ENCODE measurements at regions not wholly inside any gene's neighbourhood (a gene's known extent, or its start where the extent isn't known, plus 50 kb on each side); places are given as distances from the start of the nearest gene placed in this dataset. TPM values are rescaled to one million over a fixed set of nuclear protein-coding genes. Genes with fewer than 3 reads are reported as not detected.
"Not testable (repeated sequence)": the region's sequence is repeated elsewhere in the genome, so short reads cannot be mapped to it uniquely, and the experiment has no call there.

GRCh38 chr10:42187501-42188195, 450.7 kb downstream of the ZNF33B start:
- DNase-seq (ENCODE audit: low read depth), result not testable (repeated sequence)

DNA sequence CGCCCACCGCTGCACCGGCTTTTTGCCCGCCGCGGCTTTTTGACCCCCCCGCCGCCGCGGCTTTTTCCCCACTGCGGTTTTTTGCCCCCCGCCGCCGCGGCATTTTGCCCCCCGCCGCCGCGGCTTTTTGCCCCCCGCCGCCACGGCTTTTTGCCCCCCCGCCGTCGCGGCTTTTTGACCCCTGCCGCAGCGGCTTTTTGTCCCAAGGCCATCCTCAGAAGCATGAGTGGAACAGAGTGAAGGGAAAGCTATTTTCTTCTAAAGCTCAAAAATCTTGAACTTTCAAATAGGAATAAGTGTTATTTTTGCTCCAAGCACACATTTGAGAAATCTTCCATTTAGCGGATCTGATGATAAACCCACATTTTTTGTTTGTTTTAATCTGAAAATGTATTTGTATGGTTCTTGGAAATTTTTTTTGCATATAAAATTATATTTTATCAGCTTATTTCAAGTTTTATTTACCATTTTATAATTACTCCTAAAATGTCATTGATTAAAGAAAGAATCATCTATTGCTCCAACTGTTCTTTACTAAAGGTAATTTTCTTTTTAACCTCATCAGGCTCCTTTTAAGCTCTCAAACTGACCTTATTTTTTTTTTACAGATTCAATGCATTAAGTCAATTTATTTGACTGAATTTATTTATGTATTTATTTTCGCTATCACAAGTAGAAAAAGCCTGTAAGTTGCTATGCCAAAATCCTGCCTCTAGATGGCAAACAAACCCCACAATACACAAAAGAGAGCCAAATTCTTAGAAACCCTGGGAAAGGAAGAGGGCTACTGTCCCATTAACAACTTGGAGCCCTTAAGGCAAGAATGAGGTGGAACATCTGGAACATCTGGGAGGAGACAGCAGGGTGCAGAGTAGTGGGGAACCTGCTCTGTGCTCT, 460.3 kb downstream of the ZNF33B start:
- not testable (repeated sequence) for DNase-seq (ENCODE audit: low read depth)

- no peak for DNase-seq (ENCODE audit: low read depth)
Measured at GRCh38 chr10:42177077-42177792, 461.1 kb downstream of the ZNF33B start.

GRCh38 chr10:42150428-42151061, 487.8 kb downstream of the ZNF33B start:
- DNase-seq (ENCODE audit: low read depth), result no peak

DNA sequence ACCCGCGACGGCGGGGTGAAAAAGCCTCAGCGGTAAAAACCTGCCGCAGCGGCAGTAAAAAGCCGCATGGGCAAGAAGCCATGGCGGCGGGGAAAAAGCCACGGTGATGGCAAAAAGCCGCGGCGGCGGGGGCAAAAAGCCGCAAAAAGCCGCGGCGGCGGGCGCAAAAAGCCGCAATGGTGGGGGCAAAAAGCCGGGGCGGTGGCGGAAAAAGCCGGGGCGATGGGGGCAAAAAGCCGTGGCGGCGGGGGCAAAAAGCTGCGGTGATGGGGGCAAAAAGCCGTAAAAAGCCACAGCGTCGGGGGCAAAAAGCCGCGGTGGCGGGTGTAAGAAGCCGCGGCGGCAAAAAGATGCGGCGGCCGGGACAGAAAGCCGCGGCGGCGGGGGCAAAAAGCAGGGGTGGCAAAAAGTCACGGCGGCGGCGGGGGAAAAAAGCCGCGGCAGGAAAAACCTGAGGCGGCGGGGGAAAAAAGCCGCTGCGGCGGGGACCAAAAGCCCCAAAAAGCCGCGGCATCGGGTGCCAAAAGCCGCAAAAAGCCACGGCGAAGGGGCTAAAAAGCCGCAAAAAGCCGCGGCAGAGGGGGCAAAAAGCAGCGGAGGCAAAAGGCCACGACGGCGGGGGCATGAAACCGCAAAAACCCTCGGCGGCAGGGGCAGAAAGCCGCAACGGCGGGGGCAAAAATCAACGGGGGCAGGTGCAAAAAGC, 488.5 kb downstream of the ZNF33B start:
- no peak for DNase-seq (ENCODE audit: low read depth)

- DNase-seq (ENCODE audit: low read depth), result no peak
Measured at GRCh38 chr10:42149027-42149700, 489.2 kb downstream of the ZNF33B start.

- DNase-seq (ENCODE audit: low read depth), result not testable (repeated sequence)
Measured at GRCh38 chr10:42146165-42146564, 492.2 kb downstream of the ZNF33B start.

GRCh38 chr10:42138023-42138422, 500.3 kb downstream of the ZNF33B start:
- DNase-seq (ENCODE audit: low read depth), result not testable (repeated sequence)

- no peak for DNase-seq (ENCODE audit: low read depth)
Measured at GRCh38 chr10:42113158-42113450, 525.3 kb downstream of the ZNF33B start.

- DNase-seq (ENCODE audit: low read depth), result no peak
Measured at GRCh38 chr10:42112331-42113157, 525.8 kb downstream of the ZNF33B start.

DNA sequence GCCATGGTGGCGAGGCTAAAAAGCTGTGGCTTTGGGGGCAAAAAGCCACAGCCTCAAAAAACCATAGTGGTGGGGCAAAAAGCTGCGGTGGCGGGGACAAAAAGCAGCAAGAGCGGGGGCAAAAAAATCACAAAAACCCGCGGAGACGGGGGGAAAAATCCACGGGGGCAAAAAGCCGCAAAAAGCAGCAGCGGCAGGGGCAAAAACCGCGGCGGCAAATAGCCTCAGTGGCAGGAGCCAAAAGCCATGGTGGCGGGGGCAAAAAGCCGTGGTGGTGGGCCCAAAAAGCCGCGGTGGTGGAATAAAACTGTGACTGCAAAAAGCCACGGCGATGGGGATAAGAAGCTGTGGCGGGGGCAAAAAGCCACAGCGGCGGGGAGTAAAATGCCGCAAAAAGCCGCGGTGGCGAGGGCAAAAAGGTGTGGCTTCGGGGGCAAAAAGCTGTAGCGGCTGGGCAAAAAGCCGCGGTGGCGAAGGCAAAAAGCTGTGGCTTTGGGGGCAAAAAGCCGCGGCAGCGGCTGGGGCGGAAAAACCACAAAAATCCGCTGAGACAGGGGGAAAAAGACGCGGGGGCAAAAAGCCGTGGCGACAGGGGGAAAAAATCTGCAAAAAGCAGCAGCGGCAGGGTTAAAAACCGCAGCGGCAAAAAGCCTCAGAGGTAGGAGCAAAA, 526.6 kb downstream of the ZNF33B start:
- DNase-seq (ENCODE audit: low read depth), result no peak

- no peak for DNase-seq (ENCODE audit: low read depth)
Measured at GRCh38 chr10:42111076-42111475, 527.3 kb downstream of the ZNF33B start.

Small RNA genes in the stretch of these regions (small RNA-seq; reads per million reads assigned to genes)
- not detected for gene KSR1P1

All from HT1080 (cell line).